GM12872 (cell line): ENCODE measurements at regions not wholly inside any gene's neighbourhood (a gene's known extent, or its start where the extent isn't known, plus 50 kb on each side); places are given as distances from the start of the nearest gene placed in this dataset.

Source experiments
- CTCF ChIP-seq: IDR thresholded peaks from 3 replicates; pipeline ENCODE4 v1.5.1; 2011; ENCODE audit warnings: low read depth, mild to moderate bottlenecking, low read length, moderate library complexity; ENCODE audit not compliant: insufficient read depth

- TF ChIP-seq CTCF, result no peak
These were observed 528.7 kb downstream of the RFC3 start for GRCh38 chr13:34346626-34347025.

GRCh38 chr13:34347784-34348573 lies 530.0 kb downstream of the RFC3 start:
- no peak for TF ChIP-seq CTCF

DNA sequence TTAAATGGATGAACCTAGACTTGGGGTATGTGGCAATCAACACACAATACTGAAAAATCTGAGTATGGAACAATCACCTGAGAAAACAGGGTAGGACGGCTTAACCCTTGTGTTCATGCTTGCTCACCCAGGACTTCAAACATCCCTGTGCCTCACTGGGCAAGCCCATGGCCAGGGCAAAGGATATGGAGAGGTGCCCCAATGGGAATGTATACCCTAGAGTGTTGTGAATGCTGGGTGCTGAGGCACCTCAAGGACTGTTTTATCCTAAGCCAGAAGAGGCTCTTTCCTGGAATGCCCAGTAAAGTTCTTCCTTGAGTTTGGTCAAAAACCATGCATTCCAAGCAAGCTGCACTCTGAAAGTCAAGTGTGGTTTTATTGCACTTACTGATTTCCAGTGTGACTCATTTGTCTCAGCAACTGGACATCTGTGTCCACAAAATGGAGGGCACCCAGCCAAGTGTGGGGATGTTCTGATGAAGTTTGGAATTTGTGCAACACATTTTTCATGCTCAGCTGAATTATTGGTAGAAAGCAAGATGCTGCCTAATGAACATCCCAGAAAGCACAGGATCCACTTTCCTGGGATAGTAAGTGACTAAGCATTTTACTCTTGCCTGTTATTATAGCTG lies 531.3 kb downstream of the RFC3 start:
- TF ChIP-seq CTCF, result no peak

DNA sequence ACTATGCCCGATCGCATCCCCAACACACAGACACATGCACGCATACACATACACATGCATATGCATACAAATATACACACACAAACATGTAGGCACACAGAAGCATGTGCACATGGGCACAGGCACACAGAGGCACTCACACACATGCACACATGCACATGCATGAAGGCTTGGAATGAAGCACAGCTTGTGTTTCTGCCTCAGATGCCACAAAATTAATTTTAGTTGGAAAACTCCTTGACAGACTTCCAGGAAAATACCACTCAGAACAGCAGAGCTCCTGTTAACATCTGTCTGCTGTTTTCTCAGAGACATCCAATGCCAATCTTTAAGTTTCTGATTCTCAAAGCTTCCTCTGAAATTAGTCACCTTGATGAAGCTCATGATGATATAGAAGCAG lies 532.7 kb downstream of the RFC3 start:
- no peak for TF ChIP-seq CTCF

GRCh38 chr13:34351134-34351533 lies 533.2 kb downstream of the RFC3 start:
- no peak for TF ChIP-seq CTCF

DNA sequence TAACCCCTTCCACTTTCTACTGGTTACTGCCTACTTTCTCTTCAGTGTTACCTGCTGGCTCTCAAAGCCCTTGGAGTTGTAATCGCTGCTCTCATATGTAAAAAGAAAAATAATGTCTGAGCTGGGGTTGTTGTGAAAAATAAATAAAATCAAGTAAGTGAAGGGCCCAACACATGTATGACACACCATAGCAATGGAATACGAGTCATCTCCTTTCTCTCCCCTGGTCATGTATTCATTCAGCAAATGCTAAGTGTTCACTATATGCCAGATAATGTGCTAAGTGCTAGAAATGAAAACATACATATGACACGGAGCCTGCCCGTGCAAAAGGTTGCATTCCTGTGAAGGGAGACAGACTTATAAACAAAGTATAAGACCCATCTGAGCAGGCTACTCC lies 535.0 kb downstream of the RFC3 start:
- TF ChIP-seq CTCF, result no peak

DNA sequence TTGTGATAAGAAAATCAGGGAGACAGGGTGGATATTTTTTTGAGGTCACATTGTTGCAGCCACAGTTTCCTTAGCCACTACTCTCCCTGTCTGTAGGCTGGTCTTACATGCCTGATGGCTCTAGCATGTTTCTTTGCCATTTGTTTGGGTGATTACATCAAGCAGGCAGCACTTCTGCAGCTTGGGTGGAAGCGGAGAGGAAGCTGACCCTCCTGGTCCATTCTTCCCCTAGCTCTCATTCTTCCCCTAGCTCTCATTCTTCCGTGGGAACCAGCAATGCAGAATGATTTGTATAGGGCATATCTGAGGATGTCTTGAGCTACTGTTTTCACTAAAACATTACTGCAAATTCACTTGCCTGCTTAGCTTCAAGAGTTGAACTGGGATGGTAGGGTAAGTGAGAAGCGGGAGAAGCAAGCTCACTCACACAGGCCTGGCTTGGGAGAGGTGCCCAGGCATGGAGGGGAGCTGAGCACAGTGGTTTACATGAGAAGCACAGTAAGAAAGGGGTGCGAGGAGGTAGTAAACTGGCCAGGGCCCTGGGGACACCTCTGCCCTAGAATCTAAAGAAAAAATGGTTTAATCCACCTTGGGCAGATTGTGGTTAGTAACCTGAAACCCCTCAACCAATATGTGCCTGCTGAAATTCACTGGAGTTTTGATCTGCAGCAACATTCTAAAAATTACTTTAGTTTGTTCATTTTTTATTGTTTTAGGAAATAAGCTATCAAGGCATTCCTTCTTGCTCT lies 538.9 kb downstream of the RFC3 start:
- TF ChIP-seq CTCF, result no peak
